Stimulated activated CD4-positive, alpha-beta T cell treated with anti-CD3 and anti-CD28 coated beads, TNF-alpha, amount 100 ng/mL, for 24 hours (primary cell): ENCODE measurements at regions not wholly inside any gene's neighbourhood (a gene's known extent, or its start where the extent isn't known, plus 50 kb on each side); places are given as distances from the start of the nearest gene placed in this dataset.
"Not testable (repeated sequence)": the region's sequence is repeated elsewhere in the genome, so short reads cannot be mapped to it uniquely, and the experiment has no call there.

Source experiments
- DNase-seq, 3 experiments: peaks; one replicate each; pipeline ENCODE4 v3.0.0-alpha.2; 2020; ENCODE audit warnings: low read depth in 3 of 3

- not testable (repeated sequence) for DNase-seq
Measured at GRCh38 chr7:65146118-65146914, 139.8 kb upstream of the ERV3-1 start.

DNA sequence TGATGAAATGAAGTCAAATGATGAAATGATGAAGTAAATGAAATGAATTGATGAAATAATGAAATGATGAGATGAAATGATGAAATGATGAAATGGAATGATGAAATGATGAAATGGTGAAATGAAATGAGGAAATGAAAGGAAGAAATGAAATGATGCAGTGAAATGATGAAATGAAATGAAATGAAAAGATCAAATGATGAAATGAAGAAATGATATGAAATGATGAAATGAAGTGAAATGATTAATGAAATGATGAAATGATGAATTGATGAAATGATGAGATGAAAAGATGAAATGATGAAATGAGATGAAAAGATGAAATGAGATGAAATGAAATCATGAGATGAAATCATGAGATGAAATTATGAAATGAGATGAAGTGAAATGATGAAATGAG is 139.2 kb upstream of the ERV3-1 start:
- not testable (repeated sequence) for DNase-seq

GRCh38 chr7:65145008-65145407 is 138.5 kb upstream of the ERV3-1 start:
- DNase-seq = not testable (repeated sequence)

DNA sequence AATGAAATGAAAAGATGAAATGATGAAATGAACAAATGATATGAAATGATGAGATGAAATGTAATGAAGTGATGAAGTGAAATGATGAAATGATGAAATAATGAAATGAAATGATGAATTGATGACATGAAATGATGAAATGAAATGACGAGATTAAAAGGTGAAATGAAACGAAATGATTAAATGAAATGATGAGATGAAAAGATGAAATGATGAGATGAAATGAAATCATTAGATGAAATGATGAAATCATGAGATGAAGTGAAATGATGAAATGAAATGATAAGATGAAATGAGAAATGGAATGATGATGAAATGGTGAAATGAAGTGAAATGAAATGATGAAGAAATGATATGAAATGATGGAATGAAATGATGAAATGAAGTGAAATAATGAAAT is 138.1 kb upstream of the ERV3-1 start:
- not testable (repeated sequence) for DNase-seq

DNA sequence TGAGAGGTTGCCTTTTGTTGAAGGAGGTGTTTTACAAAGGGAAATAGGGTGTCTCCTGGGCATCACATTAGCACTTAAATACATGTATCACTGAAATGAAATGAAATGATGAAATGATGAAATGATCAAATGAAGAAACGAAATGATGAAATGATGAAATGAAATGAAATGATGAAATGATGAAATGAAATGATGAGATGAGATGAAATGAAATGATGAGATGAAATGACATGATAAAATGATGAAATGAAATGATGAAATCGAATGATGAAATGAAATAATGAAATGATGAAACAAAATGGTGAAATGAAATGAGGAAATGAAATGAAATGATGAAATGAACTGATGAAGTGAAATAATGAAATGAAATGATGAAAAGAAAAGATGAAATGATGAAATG is 137.6 kb upstream of the ERV3-1 start:
- not testable (repeated sequence) for DNase-seq

DNA sequence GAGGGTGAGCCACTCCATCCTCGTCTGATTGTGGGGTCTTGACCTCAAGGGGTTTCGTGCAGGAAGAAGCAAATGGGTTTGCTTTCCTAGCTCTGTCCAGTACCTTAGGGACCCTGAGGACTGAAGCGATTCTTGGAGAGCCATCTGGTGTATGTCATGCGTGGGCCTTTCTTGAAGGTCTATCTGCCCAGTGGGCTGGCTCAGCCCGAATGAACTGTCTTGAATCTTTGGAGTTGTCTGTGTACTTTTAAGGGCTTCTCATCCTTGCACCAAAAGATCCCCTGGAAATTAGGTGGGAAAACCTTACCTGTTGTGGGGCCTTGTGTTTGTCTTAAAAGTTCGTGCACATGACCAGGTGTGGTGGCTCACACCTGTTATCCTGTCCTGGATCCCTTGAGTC is 135.4 kb upstream of the ERV3-1 start:
- not testable (repeated sequence) for DNase-seq

DNA sequence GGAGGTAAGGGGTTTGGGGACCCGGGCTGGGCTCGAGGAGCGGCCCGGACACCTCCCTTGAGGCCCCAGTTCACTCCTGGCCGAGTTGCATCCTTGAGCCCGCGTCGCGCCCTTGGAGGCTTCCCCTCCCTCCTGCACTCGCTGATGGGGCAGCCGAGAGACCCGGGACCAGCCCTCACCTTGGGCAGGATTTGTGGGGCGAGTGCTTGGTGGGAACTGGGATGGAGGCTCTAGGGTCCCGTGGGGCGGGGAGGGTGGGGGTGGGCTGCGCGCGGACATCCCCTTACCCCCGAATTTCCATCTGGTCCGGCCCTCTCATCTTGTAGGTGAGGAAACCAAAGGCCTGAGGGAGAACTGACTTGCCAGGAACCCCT is 134.9 kb upstream of the ERV3-1 start:
- DNase-seq = not testable (repeated sequence)

- DNase-seq = not testable (repeated sequence)
Measured at GRCh38 chr7:65140543-65141404, 134.3 kb upstream of the ERV3-1 start.

DNA sequence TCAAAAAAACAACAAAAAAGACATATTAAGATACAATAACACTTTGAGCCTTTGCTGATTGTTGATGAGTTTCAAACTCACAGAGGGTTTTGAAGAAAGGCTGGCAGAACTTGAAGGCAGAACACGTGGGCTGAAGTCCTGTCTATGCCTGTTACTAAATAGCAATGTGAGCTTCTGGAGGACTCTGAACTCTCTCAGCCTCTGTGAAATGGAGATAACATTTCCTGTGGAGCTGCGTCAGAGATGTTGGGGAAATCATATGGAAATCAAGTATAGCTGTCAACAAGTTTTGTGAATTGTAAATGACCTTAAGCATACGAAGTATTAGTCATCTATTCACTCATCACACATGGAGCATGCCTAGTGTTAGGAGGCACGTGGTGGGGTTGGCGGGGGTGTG is 130.4 kb upstream of the ERV3-1 start:
- not testable (repeated sequence) for DNase-seq

DNA sequence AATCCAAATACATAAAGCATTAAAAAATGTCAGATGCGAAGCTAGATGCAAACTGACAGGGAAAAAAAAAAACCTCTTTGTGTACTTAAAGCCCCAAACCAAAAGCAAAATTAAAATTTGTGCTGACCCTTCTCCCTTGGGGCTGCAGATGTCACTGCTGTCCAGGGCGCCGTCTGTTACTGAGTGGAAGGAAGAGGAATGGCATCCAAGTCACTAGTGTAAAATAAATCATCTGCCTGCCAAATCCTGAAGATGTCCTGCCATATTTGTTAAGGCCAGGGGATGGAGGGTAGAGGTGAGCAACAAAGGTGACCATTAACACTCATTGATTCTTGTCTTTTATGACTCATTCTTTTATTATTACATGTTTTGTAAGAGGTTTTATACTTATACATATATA is 126.6 kb upstream of the ERV3-1 start:
- DNase-seq = not testable (repeated sequence)

DNA sequence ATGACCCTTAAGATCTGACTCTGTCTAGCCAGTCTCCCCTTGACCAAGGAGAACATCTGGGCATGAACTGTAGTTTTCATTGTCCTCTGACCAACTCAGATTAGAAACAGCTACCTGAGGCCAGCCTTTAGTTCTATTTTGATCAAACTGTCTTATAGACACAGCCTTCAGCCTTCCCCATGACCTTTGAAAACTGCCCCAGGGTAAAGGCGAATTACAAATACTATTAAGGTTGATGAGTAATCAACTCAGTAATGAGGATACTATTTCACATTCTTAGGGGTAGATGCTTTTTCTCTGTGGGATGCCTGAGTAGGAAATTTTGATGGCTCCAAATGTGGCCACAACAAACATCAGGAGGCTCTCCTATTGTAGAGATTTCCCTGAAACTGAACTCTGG is 125.8 kb upstream of the ERV3-1 start:
- DNase-seq = not testable (repeated sequence)

DNA sequence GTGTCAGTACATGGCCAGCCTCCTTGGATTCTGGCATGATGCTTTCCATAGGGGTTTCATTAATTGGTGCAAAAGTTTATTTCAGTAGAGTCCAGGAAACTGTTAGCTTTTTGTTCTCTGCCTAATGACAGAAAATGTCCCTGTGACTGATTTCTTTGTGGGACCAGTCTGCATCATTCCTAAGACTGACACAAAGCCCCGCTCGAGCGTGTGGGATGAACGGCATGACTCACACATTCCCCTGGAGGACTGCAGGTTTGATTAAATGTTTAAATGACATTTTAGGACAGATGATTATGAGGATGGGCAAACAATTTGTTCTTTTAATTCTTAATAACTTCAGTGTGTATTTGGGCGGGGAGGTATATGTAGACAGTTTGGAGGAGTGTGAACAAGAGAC is 120.9 kb upstream of the ERV3-1 start:
- not testable (repeated sequence) for DNase-seq

GRCh38 chr7:65124600-65124999 is 118.1 kb upstream of the ERV3-1 start:
- not testable (repeated sequence) for DNase-seq

GRCh38 chr7:65105650-65106203 is 99.2 kb upstream of the ERV3-1 start:
- not testable (repeated sequence) for DNase-seq

DNA sequence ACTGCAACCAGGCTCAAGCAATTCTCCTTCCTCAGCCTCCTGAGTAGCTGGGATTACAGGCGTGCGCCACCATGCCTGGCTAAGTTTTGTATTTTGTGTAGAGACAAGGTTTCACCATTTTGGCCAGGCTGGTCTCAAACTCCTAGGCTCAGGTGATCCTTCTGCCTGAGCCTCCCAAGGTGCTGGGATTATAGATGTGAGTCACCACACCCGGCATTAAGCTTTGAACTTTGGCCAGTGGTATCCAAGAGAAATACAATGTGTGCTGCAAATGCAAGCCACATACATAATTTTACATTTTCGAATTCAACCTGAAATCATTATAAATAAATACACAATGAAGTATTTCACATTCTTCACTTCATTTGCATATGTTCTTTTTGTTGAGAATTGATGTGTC is 94.0 kb upstream of the ERV3-1 start:
- not testable (repeated sequence) for DNase-seq

GRCh38 chr7:65081669-65082055 is 75.2 kb upstream of the ERV3-1 start:
- not testable (repeated sequence) for DNase-seq

DNA sequence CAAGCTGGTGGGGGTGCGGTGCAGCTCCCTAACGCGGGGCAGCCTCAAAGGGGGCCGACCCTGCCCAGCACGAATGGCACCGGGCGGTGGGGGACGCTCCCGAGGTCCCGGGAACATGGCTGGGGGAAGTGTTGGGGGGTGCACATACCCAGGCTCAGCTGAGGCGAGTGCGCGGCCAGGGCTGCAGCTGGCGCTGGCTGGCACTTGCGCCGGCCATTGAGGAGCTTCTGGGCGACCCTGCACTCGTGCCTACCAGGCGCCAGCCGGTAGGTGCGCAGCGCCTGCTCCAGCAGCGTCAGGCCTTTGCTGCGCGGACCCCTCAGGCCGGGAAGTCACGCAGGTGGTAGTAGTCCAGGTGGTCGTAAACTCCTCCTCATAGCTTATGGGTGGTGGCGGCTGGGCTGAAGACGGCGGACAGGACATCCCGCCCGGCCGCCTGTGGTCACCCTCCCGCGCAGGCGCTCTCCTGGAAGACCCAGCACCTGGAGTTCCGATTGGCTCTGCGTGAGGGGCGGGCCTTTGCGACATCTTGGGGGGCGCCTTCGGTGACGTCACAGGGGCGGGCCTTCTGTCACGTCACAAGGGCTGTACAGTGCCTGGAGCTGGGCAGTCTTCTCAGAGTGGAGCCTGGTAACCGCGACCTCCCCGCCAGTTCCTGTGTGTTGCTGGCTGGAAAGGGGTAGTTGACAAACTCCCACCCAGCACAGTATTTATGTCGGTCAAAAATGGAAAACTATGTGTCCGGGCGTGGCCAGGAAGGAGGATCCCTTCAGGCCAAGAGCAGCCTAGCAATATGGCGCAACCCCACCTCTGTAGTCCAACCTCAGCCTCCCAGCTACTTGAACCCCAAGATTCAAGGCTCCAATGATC is 74.5 kb upstream of the ERV3-1 start:
- DNase-seq = peak; percentile 69 to 89 (median 88)

- not testable (repeated sequence) for DNase-seq
Measured at GRCh38 chr7:65074959-65075358, 68.5 kb upstream of the ERV3-1 start.

GRCh38 chr7:65073160-65073559 is 66.7 kb upstream of the ERV3-1 start:
- DNase-seq = not testable (repeated sequence)

DNA sequence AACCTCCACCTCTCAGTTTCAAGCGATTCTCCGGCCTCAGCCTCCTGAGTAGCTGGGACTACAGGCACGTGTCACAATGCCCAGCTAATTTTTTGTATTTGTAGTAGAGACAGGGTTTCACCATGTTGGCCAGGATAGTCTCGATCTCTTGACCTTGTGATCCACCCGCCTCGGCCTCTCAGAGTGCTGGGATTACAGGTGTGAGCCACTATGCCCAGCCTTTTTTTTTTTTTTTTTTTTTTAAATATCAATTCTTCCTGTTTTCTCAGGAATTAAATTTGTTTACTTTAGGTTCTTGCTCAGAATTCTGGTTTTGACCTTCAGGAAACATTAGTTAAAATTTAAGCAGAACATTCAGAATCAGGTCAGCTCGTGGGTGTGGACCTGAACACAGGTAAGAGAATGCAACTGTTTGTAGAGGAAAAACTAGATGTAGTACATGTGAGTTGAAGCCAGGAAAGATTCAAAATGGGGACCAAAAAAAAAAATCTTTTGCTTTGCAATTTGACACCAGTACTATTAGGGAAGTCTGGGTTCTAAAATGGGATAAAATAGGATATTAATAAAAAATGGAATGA is 65.5 kb upstream of the ERV3-1 start:
- not testable (repeated sequence) for DNase-seq

GRCh38 chr7:65069476-65069875 is 63.0 kb upstream of the ERV3-1 start:
- not testable (repeated sequence) for DNase-seq
